H9 (cell line): ENCODE measurements at regions not wholly inside any gene's neighbourhood (a gene's known extent, or its start where the extent isn't known, plus 50 kb on each side); places are given as distances from the start of the nearest gene placed in this dataset.

ENCODE experiments used
- DNase-seq: peaks from one replicate; pipeline ENCODE4 v3.0.0-alpha.2; 2017
- H2AFZ ChIP-seq: one replicate; pipeline ENCODE4 v1.6.1; 2013; ENCODE audit warnings: mild to moderate bottlenecking, low read length, control low read depth, moderate library complexity
- H2AK5ac ChIP-seq: 2 replicates; pipeline ENCODE4 v1.6.1; 2013; ENCODE audit warnings: low read length, control low read depth, mixed read lengths; ENCODE audit not compliant: insufficient read length
- H2BK120ac ChIP-seq: one replicate; pipeline ENCODE4 v1.6.1; 2013; ENCODE audit warnings: low read depth, mild to moderate bottlenecking, low read length, control low read depth, inconsistent platforms; ENCODE audit not compliant: poor library complexity, severe bottlenecking
- H2BK12ac ChIP-seq: 2 replicates; pipeline ENCODE4 v1.6.1; 2013; ENCODE audit warnings: low read length, control low read depth, mixed read lengths, low read depth; ENCODE audit not compliant: insufficient read length
- H2BK15ac ChIP-seq: 2 replicates; pipeline ENCODE4 v1.6.1; 2013; ENCODE audit warnings: low read depth, low read length, control low read depth
- H2BK20ac ChIP-seq: one replicate; pipeline ENCODE4 v1.6.1; 2013; ENCODE audit warnings: low read depth, mild to moderate bottlenecking, low read length, control low read depth, inconsistent platforms; ENCODE audit not compliant: poor library complexity, severe bottlenecking
- H2BK5ac ChIP-seq: 2 replicates; pipeline ENCODE4 v1.6.1; 2013; ENCODE audit warnings: low read length, control low read depth, mixed read lengths; ENCODE audit not compliant: insufficient read length
- H3K14ac ChIP-seq: 2 replicates; pipeline ENCODE4 v1.6.1; 2013; ENCODE audit warnings: low read length, control low read depth; ENCODE audit not compliant: insufficient read depth
- H3K18ac ChIP-seq: 2 replicates; pipeline ENCODE4 v1.6.1; 2013; ENCODE audit warnings: low read depth, mild to moderate bottlenecking, mixed read lengths, low read length, control low read depth; ENCODE audit not compliant: insufficient read length
- H3K23ac ChIP-seq: 2 replicates; pipeline ENCODE4 v1.6.1; 2013; ENCODE audit warnings: low read length, control low read depth, mixed read lengths, low read depth; ENCODE audit not compliant: insufficient read length
- H3K23me2 ChIP-seq: 2 replicates; pipeline ENCODE4 v1.6.1; 2013; ENCODE audit warnings: low read depth, mild to moderate bottlenecking, mixed read lengths, low read length, control low read depth; ENCODE audit not compliant: insufficient read length, poor library complexity, severe bottlenecking
- H3K27ac ChIP-seq: 2 replicates; pipeline ENCODE4 v1.5.1; 2013; ENCODE audit warnings: low read length, control low read depth, mixed read lengths, low read depth; ENCODE audit not compliant: insufficient read length
- H3K27me3 ChIP-seq: 2 replicates; pipeline ENCODE4 v1.6.1; 2013; ENCODE audit warnings: low read length, control low read depth, inconsistent platforms; ENCODE audit not compliant: insufficient read depth
- H3K4ac ChIP-seq: 2 replicates; pipeline ENCODE4 v1.6.1; 2013; ENCODE audit warnings: low read depth, mild to moderate bottlenecking, control low read depth, inconsistent platforms, low read length, moderate library complexity
- H3K4me1 ChIP-seq: 2 replicates; pipeline ENCODE4 v1.6.1; 2013; ENCODE audit warnings: low read length, control low read depth, inconsistent platforms; ENCODE audit not compliant: insufficient read depth
- H3K4me2 ChIP-seq: 2 replicates; pipeline ENCODE4 v1.6.1; 2013; ENCODE audit warnings: low read length, control low read depth, mixed read lengths; ENCODE audit not compliant: insufficient read length, insufficient read depth
- H3K56ac ChIP-seq: 2 replicates; pipeline ENCODE4 v1.6.1; 2013; ENCODE audit warnings: low read depth, mild to moderate bottlenecking, mixed read lengths, low read length, control low read depth; ENCODE audit not compliant: insufficient read length
- H3K79me1 ChIP-seq: 2 replicates; pipeline ENCODE4 v1.6.1; 2013; ENCODE audit warnings: low read depth, mild to moderate bottlenecking, moderate library complexity, low read length, control low read depth, inconsistent platforms; ENCODE audit not compliant: insufficient read depth, poor library complexity, severe bottlenecking
- H3K79me2 ChIP-seq: 2 replicates; pipeline ENCODE4 v1.6.1; 2013; ENCODE audit warnings: low read length, control low read depth, inconsistent platforms; ENCODE audit not compliant: insufficient read depth
- H3K9ac ChIP-seq: 2 replicates; pipeline ENCODE4 v1.6.1; 2013; ENCODE audit warnings: low read length, control low read depth, mixed read lengths; ENCODE audit not compliant: insufficient read length; ENCODE audit errors: extremely low read depth
- H3K9me3 ChIP-seq: one replicate; pipeline ENCODE4 v1.6.1; 2013; ENCODE audit warnings: low read depth, low read length, inconsistent platforms; ENCODE audit not compliant: control insufficient read depth
- H3T11ph ChIP-seq: one replicate; pipeline ENCODE4 v1.6.1; 2013; ENCODE audit warnings: mild to moderate bottlenecking, low read length, control low read depth, inconsistent platforms
- H4K20me1 ChIP-seq: one replicate; pipeline ENCODE4 v1.6.1; 2013; ENCODE audit not compliant: control insufficient read depth, insufficient read length, insufficient read depth
- H4K5ac ChIP-seq: 2 replicates; pipeline ENCODE4 v1.6.1; 2013; ENCODE audit warnings: low read depth, mild to moderate bottlenecking, mixed read lengths, low read length, control low read depth; ENCODE audit not compliant: insufficient read length
- H4K8ac ChIP-seq: replicated peaks from 2 replicates; pipeline ENCODE4 v1.6.1; 2013; ENCODE audit warnings: low read length, control low read depth, mixed read lengths, low read depth; ENCODE audit not compliant: insufficient read length
- H4K91ac ChIP-seq: 2 replicates; pipeline ENCODE4 v1.6.1; 2013; ENCODE audit warnings: low read depth, mild to moderate bottlenecking, moderate library complexity, mixed read lengths, low read length, control low read depth; ENCODE audit not compliant: insufficient read length
- H3K27ac Mint-ChIP-seq, 3 experiments: 2 replicates in 2 of 3; 3 replicates in 1 of 3; pipeline ENCODE4 v1.8.0; 2020 to 2021; ENCODE audit warnings: mixed read lengths in 3 of 3, mild to moderate bottlenecking in 1 of 3, moderate library complexity in 1 of 3
- H3K27me3 Mint-ChIP-seq: 2 replicates; pipeline ENCODE4 v1.8.0; 2021; ENCODE audit warnings: low read depth, mild to moderate bottlenecking, moderate library complexity, mixed read lengths
- H3K36me3 Mint-ChIP-seq, 3 experiments: 2 replicates in 2 of 3; 3 replicates in 1 of 3; pipeline ENCODE4 v1.8.0; 2020 to 2021; ENCODE audit warnings: low read depth in 3 of 3, mixed read lengths in 3 of 3; ENCODE audit not compliant: insufficient read depth in 1 of 3
- H3K4me1 Mint-ChIP-seq, 2 experiments: 2 replicates each; pipeline ENCODE4 v1.8.0; 2020; ENCODE audit warnings: mixed read lengths in 2 of 2
- H3K4me3 Mint-ChIP-seq, 2 experiments: 2 replicates in 1 of 2; 3 replicates in 1 of 2; pipeline ENCODE4 v1.8.0; 2020 to 2021; ENCODE audit warnings: mild to moderate bottlenecking in 2 of 2, mixed read lengths in 2 of 2, moderate library complexity in 1 of 2
- H3K9me3 Mint-ChIP-seq, 2 experiments: 2 replicates in 1 of 2; 3 replicates in 1 of 2; pipeline ENCODE4 v1.8.0; 2020; ENCODE audit warnings: mild to moderate bottlenecking in 2 of 2, mixed read lengths in 2 of 2, moderate library complexity in 1 of 2
- WGBS: extraction: QIAGEN DNeasy Blood & Tissue Kit; methylation state at CpG from one replicate; pipeline ENCODE4 v1.1.7; 2013; ENCODE audit warnings: missing lambda C conversion rate, low lambda C conversion rate, mixed read lengths; ENCODE audit not compliant: insufficient read length; ENCODE audit errors: extremely low coverage; 5-methylcytosine and 5-hydroxymethylcytosine counted together
- TF ChIP-seq, protein P1 (sequence below): fragments of 200-600 bp; sonication (generic); conservative IDR thresholded peaks from 3 replicates; pipeline ENCODE4 v1.8.0; 2021; ENCODE audit warnings: antibody characterized with exemption, mild to moderate bottlenecking

DNA sequence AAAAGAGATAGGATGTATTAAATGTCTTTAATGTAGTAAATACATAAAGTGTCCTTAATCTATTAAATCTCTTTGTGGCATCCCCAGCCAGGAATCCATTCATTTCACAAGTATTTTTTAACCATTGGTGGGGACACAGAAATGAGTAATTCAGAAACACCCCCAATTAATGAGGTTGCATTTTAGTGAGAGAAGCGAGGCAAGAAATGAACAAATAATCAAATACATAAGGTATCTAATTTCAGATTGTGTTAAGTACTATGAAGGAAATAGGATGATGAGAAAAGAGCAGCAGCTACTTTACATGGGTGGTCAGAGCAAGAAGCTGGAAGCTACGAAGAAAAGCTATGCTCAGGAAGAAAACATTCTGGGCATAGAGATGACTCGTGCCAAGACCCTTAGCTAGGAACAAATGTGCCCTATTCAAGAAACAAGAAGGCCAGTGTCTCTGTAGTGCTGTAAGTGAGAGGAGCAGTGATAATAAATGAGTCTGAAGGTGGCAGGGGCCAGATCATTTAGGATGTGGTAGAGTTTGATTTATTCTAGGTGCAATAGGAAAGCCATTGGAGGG lies 60.5 kb upstream of the IGF1 start:
- Histone ChIP-seq H4K20me1 (no peaks in the 10 kb centered on the region), H3K4me1 (no peaks in the 10 kb centered on the region), H3K18ac (no peak overlapping the region), H3K14ac (no peak overlapping the region), H2AFZ (no peak overlapping the region), H4K8ac (no peak overlapping the region), H3K4ac (no peak overlapping the region), H3K23ac (no peak overlapping the region), H3K79me2 (no peaks in the 10 kb centered on the region), H4K91ac (no peak overlapping the region), H4K5ac (no peak overlapping the region), H2BK5ac (no peak overlapping the region), H3K79me1 (no peaks in the 10 kb centered on the region), H3T11ph (no peak overlapping the region), H3K9me3 (no peaks in the 10 kb centered on the region), H3K56ac (no peak overlapping the region), H2AK5ac (no peak overlapping the region), H2BK15ac (no peak overlapping the region), H3K4me2 (no peak overlapping the region), H3K23me2 (no peaks in the 10 kb centered on the region), H2BK120ac (no peak overlapping the region), H3K9ac (no peak overlapping the region), H2BK12ac (no peak overlapping the region), H2BK20ac (no peak overlapping the region), H3K27ac (no peak overlapping the region), H3K27me3 (no peaks in the 10 kb centered on the region)
- WGBS, result no CpG with 5 or more reads among the region's 3 CpGs
- TF ChIP-seq, protein P1, sequence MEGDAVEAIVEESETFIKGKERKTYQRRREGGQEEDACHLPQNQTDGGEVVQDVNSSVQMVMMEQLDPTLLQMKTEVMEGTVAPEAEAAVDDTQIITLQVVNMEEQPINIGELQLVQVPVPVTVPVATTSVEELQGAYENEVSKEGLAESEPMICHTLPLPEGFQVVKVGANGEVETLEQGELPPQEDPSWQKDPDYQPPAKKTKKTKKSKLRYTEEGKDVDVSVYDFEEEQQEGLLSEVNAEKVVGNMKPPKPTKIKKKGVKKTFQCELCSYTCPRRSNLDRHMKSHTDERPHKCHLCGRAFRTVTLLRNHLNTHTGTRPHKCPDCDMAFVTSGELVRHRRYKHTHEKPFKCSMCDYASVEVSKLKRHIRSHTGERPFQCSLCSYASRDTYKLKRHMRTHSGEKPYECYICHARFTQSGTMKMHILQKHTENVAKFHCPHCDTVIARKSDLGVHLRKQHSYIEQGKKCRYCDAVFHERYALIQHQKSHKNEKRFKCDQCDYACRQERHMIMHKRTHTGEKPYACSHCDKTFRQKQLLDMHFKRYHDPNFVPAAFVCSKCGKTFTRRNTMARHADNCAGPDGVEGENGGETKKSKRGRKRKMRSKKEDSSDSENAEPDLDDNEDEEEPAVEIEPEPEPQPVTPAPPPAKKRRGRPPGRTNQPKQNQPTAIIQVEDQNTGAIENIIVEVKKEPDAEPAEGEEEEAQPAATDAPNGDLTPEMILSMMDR, result no peak
- no peak for DNase-seq
- H3K4me3 Mint-ChIP-seq, result no peak overlapping the region
- H3K9me3 Mint-ChIP-seq, result no peaks in the 10 kb centered on the region; a peak in 1 of 5 replicates
- H3K36me3 Mint-ChIP-seq, result no peaks in the 10 kb centered on the region
- no peaks in the 10 kb centered on the region; the same call in 1 of the 2 replicates for H3K27me3 Mint-ChIP-seq
- H3K4me1 Mint-ChIP-seq, result peaks cover 0 to 4% of the 10 kb centered on the region in 2 experiments; a peak in 2 of 4 replicates
- H3K27ac Mint-ChIP-seq, result no peak overlapping the region
